ENCODE measurements at regions not wholly inside any gene's neighbourhood (a gene's known extent, or its start where the extent isn't known, plus 50 kb on each side); places are given as distances from the start of the nearest gene placed in this dataset.
"Not testable (repeated sequence)": the region's sequence is repeated elsewhere in the genome, so short reads cannot be mapped to it uniquely, and the experiment has no call there.

- TF ChIP-seq YY1 (IDR thresholded peaks at IDR 0.05; ENCODE audit: insufficient read depth, insufficient read length); ZNF274 (IDR thresholded peaks at IDR 0.05; ENCODE audit: low read depth, low read length); SUZ12 (IDR thresholded peaks at IDR 0.05; ENCODE audit: extremely low read depth, insufficient read depth, insufficient read length): not testable (repeated sequence)
These were observed 752.4 kb upstream of the ANO3 start for GRCh38 chr11:25579554-25579953.

Data from NT2/D1 (cell line).